H1 (cell line): ENCODE measurements at regions not wholly inside any gene's neighbourhood (a gene's known extent, or its start where the extent isn't known, plus 50 kb on each side); places are given as distances from the start of the nearest gene placed in this dataset.

Experiments
- BCL11A ChIP-seq, 2 experiments: IDR thresholded peaks; one replicate each; pipeline ENCODE4 v1.6.1; 2011; ENCODE audit warnings: low read depth in 2 of 2, low read length in 2 of 2, mild to moderate bottlenecking in 2 of 2
- EZH2 ChIP-seq: fragments of 200-600 bp; sonication (generic); IDR thresholded peaks from 2 replicates; pipeline ENCODE4 v1.7.1; 2012; ENCODE audit warnings: low read depth, mild to moderate bottlenecking, moderate library complexity, low read length, inconsistent platforms; ENCODE audit not compliant: severe bottlenecking
- USF2 ChIP-seq: IDR thresholded peaks from 2 replicates; pipeline ENCODE4 v1.6.1; 2011; ENCODE audit warnings: low read length, improper control_type of control experiment

DNA sequence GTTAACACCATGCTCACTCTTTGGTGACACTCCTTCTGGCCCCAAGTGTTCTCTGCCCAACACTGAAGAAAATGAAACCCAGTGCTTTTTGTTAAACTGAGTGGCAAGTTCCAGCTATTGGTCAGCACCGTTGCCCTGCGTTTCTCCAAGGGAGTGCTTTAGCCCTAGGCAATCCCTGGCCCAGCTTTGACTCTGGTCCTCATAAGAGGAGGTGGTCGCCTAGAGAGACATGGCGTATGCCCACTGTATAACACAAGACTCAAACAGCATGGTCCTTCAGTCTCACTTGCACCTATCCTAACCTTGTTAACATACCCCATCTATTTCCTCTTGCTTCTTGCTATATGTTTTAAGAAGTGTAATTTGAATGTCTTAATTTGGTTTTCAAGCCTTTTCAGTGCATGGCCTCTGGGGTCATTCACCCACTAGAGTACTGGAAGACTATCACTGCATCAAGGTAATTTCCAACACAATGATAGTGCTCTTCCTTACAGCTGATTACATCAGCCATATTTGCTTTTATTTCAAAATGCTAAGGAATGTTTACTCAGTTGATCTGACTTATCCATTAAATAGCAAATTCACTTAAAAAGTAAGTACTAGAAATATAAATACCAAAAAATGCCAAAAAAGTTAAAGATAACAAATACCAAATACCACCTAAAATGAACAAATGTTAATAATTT, 190.5 kb upstream of the SOX21 start (continued):
- TF ChIP-seq BCL11A (IDR thresholded peaks at IDR 0.05; ENCODE audit: low read depth in 2 of 2, low read length in 2 of 2): no peak
- no peak for TF ChIP-seq EZH2
- no peak for TF ChIP-seq USF2
